ENCODE measurements at regions not wholly inside any gene's neighbourhood (a gene's known extent, or its start where the extent isn't known, plus 50 kb on each side); places are given as distances from the start of the nearest gene placed in this dataset.

GRCh38 chr13:31049083-31049482, 112.6 kb downstream of the HSPH1 start:
- DNase-seq (ENCODE audit: low spot score) = no peak

GRCh38 chr13:31048521-31048920, 113.2 kb downstream of the HSPH1 start:
- no peak for DNase-seq (ENCODE audit: low spot score)

- peak; percentile 63 for DNase-seq (ENCODE audit: low spot score)
Observed at GRCh38 chr13:31046711-31047279, 114.3 kb downstream of the TEX26 start.

- no peak for DNase-seq (ENCODE audit: low spot score)
Observed at GRCh38 chr13:31045286-31046081, 113.0 kb downstream of the TEX26 start.

- peak; percentile 88 for DNase-seq (ENCODE audit: low spot score)
Observed at GRCh38 chr13:31044364-31045285, 112.2 kb downstream of the TEX26 start.

- DNase-seq (ENCODE audit: low spot score) = no peak
Observed at GRCh38 chr13:31043957-31044356, 111.5 kb downstream of the TEX26 start.

- no peak for DNase-seq (ENCODE audit: low spot score)
Observed at GRCh38 chr13:31042481-31043165, 110.2 kb downstream of the TEX26 start.

- DNase-seq (ENCODE audit: low spot score) = no peak
Observed at GRCh38 chr13:31042049-31042448, 109.6 kb downstream of the TEX26 start.

GRCh38 chr13:31038834-31039552, 106.5 kb downstream of the TEX26 start:
- no peak for DNase-seq (ENCODE audit: low spot score)

- no peak for DNase-seq (ENCODE audit: low spot score)
Observed at GRCh38 chr13:31037874-31038500, 105.5 kb downstream of the TEX26 start.

- DNase-seq (ENCODE audit: low spot score) = no peak
Observed at GRCh38 chr13:31036731-31037695, 104.6 kb downstream of the TEX26 start.

- peak; percentile 43 for DNase-seq (ENCODE audit: low spot score)
Observed at GRCh38 chr13:31035185-31035965, 102.9 kb downstream of the TEX26 start.

GRCh38 chr13:31032528-31033113, 100.2 kb downstream of the TEX26 start:
- no peak for DNase-seq (ENCODE audit: low spot score)

- DNase-seq (ENCODE audit: low spot score) = no peak
Observed at GRCh38 chr13:31031482-31031881, 99.0 kb downstream of the TEX26 start.

- DNase-seq (ENCODE audit: low spot score) = no peak
Observed at GRCh38 chr13:31029102-31029501, 96.6 kb downstream of the TEX26 start.

- no peak for DNase-seq (ENCODE audit: low spot score)
Observed at GRCh38 chr13:31027136-31027535, 94.7 kb downstream of the TEX26 start.

Measured in Ammon's horn (tissue), 1 donor.